Erythroblast (primary cell): ENCODE measurements at regions not wholly inside any gene's neighbourhood (a gene's known extent, or its start where the extent isn't known, plus 50 kb on each side); places are given as distances from the start of the nearest gene placed in this dataset.

Experiments
- GATA1 ChIP-seq: IDR thresholded peaks from 2 replicates; pipeline ENCODE4 v1.6.1; 2011; ENCODE audit warnings: low read depth, mild to moderate bottlenecking, control low read depth, low read length, moderate library complexity
- POLR2A ChIP-seq: IDR thresholded peaks from 2 replicates; pipeline ENCODE4 v1.6.1; 2011; ENCODE audit warnings: mild to moderate bottlenecking, low read length

GRCh38 chr16:79933603-79934002 lies 333.1 kb upstream of the MAF start:
- TF ChIP-seq POLR2A (no peak), GATA1 (no peak)
